GM12873 (cell line): ENCODE measurements at regions not wholly inside any gene's neighbourhood (a gene's known extent, or its start where the extent isn't known, plus 50 kb on each side); places are given as distances from the start of the nearest gene placed in this dataset.

Experiments
- TF ChIP-seq, protein P1 (sequence below): IDR thresholded peaks from 2 replicates; pipeline ENCODE4 v1.5.1; 2012; ENCODE audit warnings: low read depth, mild to moderate bottlenecking, moderate library complexity, low read length, control low read depth; ENCODE audit not compliant: insufficient read depth; ENCODE audit errors: missing control alignments

DNA sequence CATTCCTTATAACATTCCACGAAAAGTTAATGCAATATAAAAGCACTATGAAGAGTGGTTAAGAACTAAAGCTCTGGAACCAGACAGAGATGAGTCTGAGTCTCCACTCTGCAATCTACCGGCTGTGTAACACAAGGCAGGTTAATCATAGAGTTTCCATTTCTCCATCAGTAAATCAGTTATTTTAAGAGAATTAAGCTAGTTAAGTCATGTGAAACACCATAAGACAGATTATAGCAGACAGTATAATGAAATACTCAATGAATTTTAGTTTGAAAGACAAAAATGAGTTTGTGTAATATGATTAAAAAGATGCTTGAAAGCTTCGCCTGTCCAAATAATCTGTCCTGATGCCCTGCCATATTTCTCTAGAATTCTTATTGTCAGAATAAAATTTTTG lies 282.6 kb upstream of the ACTRT1 start:
- TF ChIP-seq, protein P1, sequence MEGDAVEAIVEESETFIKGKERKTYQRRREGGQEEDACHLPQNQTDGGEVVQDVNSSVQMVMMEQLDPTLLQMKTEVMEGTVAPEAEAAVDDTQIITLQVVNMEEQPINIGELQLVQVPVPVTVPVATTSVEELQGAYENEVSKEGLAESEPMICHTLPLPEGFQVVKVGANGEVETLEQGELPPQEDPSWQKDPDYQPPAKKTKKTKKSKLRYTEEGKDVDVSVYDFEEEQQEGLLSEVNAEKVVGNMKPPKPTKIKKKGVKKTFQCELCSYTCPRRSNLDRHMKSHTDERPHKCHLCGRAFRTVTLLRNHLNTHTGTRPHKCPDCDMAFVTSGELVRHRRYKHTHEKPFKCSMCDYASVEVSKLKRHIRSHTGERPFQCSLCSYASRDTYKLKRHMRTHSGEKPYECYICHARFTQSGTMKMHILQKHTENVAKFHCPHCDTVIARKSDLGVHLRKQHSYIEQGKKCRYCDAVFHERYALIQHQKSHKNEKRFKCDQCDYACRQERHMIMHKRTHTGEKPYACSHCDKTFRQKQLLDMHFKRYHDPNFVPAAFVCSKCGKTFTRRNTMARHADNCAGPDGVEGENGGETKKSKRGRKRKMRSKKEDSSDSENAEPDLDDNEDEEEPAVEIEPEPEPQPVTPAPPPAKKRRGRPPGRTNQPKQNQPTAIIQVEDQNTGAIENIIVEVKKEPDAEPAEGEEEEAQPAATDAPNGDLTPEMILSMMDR = no peak

DNA sequence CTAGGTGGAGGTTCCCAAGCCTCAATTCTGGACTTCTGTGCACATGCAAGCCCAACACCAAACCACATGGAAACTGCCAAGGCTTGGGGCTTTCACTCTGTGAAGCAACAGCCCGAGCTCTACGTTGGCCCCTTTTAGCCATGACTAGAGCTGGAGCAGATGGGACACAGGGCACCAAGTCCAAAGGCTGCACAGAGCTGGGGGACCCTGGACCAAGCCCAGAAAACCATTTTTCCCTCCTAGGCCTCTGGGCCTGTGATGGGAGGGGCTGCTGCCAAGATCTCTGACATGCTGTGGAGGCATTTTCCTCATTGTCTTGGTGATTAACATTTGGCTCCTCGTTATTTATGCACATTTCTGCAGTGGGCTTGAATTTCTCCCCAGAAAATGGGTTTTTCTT lies 258.7 kb upstream of the ACTRT1 start:
- TF ChIP-seq, protein P1 = no peak

DNA sequence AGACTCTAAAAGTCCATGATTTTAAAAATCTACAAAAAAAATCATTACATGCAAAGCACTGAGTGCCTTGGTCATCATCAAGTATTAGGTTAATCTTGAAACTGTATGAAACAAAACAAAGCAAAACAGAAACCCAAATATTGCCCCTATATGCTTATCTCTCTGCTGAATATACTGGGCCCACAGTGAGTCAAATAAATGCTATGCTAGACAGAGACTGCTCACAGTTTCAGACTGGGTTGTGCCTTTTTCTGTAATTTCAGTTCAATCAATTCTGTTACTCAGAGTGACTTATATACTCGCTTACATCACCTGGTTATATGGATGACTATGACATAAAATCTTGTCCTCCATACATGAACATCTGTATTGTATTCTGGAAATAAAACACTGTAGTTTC lies 257.1 kb upstream of the ACTRT1 start:
- TF ChIP-seq, protein P1 = no peak

DNA sequence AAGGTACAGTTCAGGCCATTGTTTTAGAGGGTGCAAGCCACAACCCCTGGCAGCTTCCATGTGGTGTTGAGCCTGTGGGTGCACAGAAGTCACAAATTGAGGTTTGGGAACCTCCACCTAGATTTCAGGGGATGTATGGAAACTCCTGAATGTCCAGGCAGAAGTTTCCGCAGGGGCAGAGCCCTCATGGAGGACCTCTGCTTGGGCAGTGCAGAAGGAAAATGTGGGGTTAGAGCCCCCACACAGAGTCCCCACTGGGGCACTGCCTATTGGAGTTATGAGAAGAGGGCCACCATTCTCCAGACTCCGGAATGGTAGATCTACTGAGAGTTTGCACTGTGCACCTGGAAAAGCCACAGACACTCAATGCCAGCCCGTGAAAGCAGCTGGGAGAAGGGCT lies 242.0 kb upstream of the ACTRT1 start:
- TF ChIP-seq, protein P1 = no peak

DNA sequence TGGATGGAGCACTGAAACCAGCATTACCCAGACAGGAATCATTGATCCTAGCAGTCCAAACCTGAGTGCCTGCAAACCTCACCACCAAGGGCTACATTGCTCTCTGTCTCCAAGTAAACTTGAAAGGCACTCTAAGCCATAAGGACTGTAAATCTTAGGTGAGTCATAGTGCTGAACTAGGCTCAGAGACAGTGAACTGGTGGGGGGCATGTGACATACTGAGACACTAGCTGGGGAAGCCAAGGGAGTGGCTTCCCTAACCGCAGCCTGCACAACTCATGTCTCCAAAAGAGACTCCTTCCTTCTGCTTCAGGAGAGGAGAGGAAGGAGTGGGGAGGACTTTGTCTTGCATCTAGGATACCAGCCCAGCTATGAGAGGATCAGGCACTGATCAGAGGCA lies 235.5 kb upstream of the ACTRT1 start:
- TF ChIP-seq, protein P1 = no peak

DNA sequence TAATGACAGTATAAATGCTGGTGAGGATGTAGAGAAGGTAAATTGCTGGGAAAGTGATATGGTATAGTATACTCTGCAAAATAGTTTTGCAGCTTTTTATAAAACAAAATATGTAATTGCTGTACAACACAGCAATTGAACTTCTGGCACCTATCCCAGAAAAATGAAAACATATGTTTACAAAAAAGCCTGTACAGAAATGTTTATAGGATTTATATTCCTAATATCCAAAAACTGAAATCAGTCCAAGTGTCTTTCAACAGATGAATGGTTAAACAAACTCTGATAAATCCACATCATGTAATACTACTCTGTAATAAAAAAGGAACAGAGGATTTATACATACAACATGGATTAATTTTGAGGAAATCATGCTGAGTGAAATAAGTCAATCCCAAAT lies 198.4 kb upstream of the ACTRT1 start:
- TF ChIP-seq, protein P1 = no peak

DNA sequence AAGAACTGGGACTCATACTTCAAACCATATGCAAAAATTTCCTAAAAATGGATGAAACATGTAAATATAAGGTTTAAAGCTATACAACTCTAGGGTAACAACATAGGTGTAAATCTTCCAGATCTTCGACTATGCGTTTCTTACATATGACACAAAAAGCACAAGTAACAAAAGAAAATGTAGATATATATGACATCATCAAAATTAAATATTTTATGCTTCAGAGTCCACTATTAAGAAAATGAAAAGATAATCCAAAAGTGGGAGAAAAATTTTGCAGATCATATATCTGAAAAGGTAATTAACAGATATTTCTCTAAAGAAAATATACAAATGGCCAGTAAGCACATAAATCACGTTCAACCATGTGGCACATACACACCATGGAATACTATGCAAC lies 164.2 kb upstream of the ACTRT1 start:
- TF ChIP-seq, protein P1 = no peak

DNA sequence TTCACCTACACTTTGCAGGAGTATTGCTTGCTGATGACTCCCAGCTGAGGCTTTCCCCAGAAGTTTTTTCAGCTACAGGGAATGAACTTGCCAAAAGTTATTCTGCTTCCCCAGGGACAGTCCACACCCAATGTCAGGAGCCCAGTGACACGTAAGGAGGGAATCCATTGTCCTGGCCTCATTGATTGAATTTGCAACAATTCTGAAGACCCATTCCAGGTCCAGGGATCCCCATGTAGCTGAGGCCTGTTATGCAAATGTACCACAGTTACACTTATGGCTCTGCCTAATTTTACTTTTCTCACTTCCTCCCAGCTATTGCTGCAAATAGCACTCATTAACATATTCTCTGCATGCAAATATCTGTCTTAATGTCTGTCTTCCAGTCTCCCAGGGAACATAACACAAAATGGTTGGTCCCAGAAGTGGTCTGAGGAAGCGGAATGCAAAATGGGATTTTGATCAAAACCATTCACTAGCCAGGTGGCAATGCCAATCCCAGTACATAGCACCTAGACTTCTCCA lies 113.7 kb upstream of the ACTRT1 start:
- TF ChIP-seq, protein P1 = no peak
